ENCODE measurements at regions not wholly inside any gene's neighbourhood (a gene's known extent, or its start where the extent isn't known, plus 50 kb on each side); places are given as distances from the start of the nearest gene placed in this dataset.
A peak's percentile ranks its signal among the peaks of the same experiment; 100 is the strongest.

DNA sequence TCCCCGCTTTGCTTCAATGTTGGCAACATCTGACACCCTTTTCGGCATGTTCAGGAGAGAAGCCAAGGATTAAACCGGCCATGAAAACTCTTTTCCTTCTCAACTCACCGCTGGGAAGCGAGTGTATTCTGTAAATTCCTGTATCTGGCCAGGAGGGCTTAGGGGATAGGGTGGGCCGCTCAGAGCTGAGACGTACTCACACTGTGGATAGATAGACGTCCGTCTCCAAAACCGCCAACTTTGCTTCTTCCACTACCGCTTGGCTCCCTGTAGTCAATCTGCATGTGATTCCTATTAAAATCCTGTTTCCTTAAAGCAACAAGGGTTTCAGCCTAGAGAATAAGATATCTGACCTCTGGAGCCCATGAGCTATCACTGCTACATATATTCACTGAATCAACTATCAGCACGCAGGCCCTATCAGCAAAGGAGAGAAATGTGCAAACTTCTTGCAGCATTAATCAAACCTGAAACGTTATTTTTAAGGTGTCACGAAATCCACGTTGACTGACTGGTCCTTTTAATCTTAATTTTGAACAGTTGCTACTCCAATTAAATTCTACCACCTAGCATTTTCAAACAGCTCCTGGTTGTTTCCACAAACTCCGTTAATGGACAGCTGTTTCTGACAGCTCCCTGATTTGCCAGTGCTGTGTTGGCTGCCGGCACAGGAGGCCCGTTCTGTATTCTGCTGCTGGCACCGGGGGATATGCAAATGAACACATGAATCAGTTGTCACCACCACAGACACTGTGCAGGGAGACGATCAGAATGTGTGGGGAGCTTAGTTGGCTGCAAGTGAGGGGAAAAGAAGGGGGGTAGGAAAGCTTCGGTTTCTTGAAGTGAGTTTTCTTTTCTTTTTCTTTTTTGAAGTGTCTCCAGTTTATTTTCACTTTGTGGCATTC, 438.9 kb upstream of the ARRDC4 start:
- no peaks in the 10 kb centered on the region for H3K9me3 Mint-ChIP-seq (ENCODE audit: unreplicated experiment)
- no peaks in the 10 kb centered on the region for H3K27me3 Mint-ChIP-seq (ENCODE audit: unreplicated experiment)
- peak overlapping the region; percentile 12 for H3K4me3 Mint-ChIP-seq (ENCODE audit: unreplicated experiment)
- peak; percentile 52 for DNase-seq
- peaks cover 33% of the 10 kb centered on the region for H3K4me1 Mint-ChIP-seq (ENCODE audit: low read depth, unreplicated experiment)
- TF ChIP-seq, protein P1, sequence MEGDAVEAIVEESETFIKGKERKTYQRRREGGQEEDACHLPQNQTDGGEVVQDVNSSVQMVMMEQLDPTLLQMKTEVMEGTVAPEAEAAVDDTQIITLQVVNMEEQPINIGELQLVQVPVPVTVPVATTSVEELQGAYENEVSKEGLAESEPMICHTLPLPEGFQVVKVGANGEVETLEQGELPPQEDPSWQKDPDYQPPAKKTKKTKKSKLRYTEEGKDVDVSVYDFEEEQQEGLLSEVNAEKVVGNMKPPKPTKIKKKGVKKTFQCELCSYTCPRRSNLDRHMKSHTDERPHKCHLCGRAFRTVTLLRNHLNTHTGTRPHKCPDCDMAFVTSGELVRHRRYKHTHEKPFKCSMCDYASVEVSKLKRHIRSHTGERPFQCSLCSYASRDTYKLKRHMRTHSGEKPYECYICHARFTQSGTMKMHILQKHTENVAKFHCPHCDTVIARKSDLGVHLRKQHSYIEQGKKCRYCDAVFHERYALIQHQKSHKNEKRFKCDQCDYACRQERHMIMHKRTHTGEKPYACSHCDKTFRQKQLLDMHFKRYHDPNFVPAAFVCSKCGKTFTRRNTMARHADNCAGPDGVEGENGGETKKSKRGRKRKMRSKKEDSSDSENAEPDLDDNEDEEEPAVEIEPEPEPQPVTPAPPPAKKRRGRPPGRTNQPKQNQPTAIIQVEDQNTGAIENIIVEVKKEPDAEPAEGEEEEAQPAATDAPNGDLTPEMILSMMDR (IDR thresholded peaks at IDR 0.05; ENCODE audit: partially characterized antibody, unreplicated experiment), result no peak
- H3K27ac Mint-ChIP-seq (ENCODE audit: unreplicated experiment), result peak overlapping the region; percentile 74
- no peaks in the 10 kb centered on the region for H3K36me3 Mint-ChIP-seq (ENCODE audit: unreplicated experiment)

DNA sequence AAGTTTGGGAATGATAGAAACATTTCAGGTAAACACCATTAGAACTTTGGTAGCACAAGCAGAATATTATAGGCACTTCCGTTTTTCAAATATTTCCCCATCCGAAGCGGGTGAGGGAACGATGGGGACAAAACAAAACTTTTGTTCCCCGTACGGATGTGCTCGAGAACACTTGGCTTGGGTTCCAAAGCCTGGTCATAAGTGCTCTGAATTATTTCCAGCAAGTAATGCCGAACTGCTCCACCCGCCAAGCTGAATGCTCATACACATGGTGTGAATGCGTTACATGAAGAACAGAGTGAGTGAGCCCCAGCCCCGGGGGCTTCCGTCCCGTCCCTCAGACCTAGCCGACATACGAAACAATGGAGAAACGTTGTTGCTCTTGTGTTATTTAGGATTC, 438.2 kb upstream of the ARRDC4 start:
- Mint-ChIP-seq H3K4me1 (ENCODE audit: low read depth, unreplicated experiment) (peaks cover 33% of the 10 kb centered on the region), H3K27me3 (ENCODE audit: unreplicated experiment) (no peaks in the 10 kb centered on the region), H3K27ac (ENCODE audit: unreplicated experiment) (peak overlapping the region; percentile 74), H3K4me3 (ENCODE audit: unreplicated experiment) (peak overlapping the region; percentile 12), H3K9me3 (ENCODE audit: unreplicated experiment) (peaks cover 4% of the 10 kb centered on the region), H3K36me3 (ENCODE audit: unreplicated experiment) (peaks cover 5% of the 10 kb centered on the region)
- DNase-seq, result no peak
- TF ChIP-seq, protein P1 (IDR thresholded peaks at IDR 0.05; ENCODE audit: partially characterized antibody, unreplicated experiment), result no peak

DNA sequence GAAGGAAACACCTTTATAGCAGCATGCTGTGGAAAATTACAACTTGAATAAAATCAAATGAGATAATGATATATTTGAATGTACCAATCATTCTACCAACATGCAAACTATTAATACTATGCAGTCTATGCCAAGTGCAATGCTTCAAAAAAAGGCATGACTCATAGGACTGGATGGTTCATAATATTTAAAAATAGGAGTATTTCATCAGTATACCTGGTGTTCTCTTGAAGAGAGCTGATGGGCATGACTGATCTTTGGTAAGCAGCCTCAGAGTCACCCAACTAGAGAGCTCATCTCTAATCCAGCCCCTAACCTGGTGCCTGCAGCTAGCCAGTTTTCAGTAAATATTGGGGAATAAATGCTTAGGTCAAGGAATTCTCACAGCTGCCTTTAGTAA, 434.7 kb upstream of the ARRDC4 start:
- DNase-seq, result no peak
- no peaks in the 10 kb centered on the region for H3K27me3 Mint-ChIP-seq (ENCODE audit: unreplicated experiment)
- H3K36me3 Mint-ChIP-seq (ENCODE audit: unreplicated experiment), result peaks cover 5% of the 10 kb centered on the region
- no peak overlapping the region for H3K4me3 Mint-ChIP-seq (ENCODE audit: unreplicated experiment)
- H3K27ac Mint-ChIP-seq (ENCODE audit: unreplicated experiment), result no peak overlapping the region
- peaks cover 4% of the 10 kb centered on the region for H3K9me3 Mint-ChIP-seq (ENCODE audit: unreplicated experiment)
- peaks cover 16% of the 10 kb centered on the region for H3K4me1 Mint-ChIP-seq (ENCODE audit: low read depth, unreplicated experiment)
- TF ChIP-seq, protein P1 (IDR thresholded peaks at IDR 0.05; ENCODE audit: partially characterized antibody, unreplicated experiment), result no peak

DNA sequence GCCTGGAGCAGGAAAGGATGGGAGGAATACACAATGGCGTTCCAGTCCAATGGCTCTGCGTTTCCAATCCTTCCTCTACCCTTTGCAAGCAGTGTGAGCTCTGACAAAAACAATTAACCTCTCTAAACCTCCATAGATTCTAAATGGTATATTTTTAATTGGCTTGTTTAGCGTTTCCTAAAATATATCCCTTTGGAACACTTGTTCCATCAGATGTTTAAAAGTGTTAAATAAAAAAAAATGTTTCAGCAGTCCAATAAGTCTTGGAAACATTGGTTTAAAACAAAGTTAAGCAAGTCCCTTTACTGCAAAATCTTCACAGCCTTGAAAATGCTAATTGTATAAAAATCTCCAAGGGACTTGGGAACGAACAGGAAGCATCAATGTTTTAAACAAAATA, 432.3 kb upstream of the ARRDC4 start:
- TF ChIP-seq, protein P1 (IDR thresholded peaks at IDR 0.05; ENCODE audit: partially characterized antibody, unreplicated experiment), result no peak
- Mint-ChIP-seq H3K27ac (ENCODE audit: unreplicated experiment) (no peak overlapping the region), H3K4me1 (ENCODE audit: low read depth, unreplicated experiment) (no peaks in the 10 kb centered on the region), H3K27me3 (ENCODE audit: unreplicated experiment) (peaks cover 3% of the 10 kb centered on the region), H3K4me3 (ENCODE audit: unreplicated experiment) (no peak overlapping the region), H3K36me3 (ENCODE audit: unreplicated experiment) (peaks cover 5% of the 10 kb centered on the region), H3K9me3 (ENCODE audit: unreplicated experiment) (peaks cover 4% of the 10 kb centered on the region)
- DNase-seq, result no peak

DNA sequence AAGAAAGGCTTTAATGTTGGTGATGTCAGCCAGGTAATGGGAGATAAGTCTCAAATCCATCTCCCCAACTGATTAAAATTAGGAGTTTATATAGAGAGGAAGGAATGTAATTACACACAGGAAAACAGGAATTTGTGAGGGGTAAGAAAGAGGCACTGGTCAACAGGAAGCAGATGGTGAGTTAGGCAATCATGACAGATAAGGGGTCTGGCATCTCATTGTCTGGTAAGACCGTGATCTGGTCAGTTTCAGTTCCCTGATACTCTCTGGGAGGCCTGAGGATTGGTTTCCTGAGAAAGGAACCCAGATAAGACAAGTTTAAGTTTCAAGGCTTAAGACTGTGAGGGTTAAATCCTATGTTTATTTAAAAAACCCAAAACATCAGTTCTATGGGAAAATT, 414.7 kb upstream of the ARRDC4 start:
- TF ChIP-seq, protein P1 (IDR thresholded peaks at IDR 0.05; ENCODE audit: partially characterized antibody, unreplicated experiment), result no peak
- Mint-ChIP-seq H3K27ac (ENCODE audit: unreplicated experiment) (no peak overlapping the region), H3K4me1 (ENCODE audit: low read depth, unreplicated experiment) (no peaks in the 10 kb centered on the region), H3K4me3 (ENCODE audit: unreplicated experiment) (no peak overlapping the region), H3K27me3 (ENCODE audit: unreplicated experiment) (no peaks in the 10 kb centered on the region), H3K36me3 (ENCODE audit: unreplicated experiment) (peaks cover 10% of the 10 kb centered on the region), H3K9me3 (ENCODE audit: unreplicated experiment) (no peaks in the 10 kb centered on the region)
- DNase-seq, result no peak

Measured in glutamatergic neuron (in vitro differentiated cells).